ENCODE measurements at regions not wholly inside any gene's neighbourhood (a gene's known extent, or its start where the extent isn't known, plus 50 kb on each side); places are given as distances from the start of the nearest gene placed in this dataset.
A peak's percentile ranks its signal among the peaks of the same experiment; 100 is the strongest.
"Not testable (repeated sequence)": the region's sequence is repeated elsewhere in the genome, so short reads cannot be mapped to it uniquely, and the experiment has no call there.

- no peaks in the 10 kb centered on the region for H3K27me3 ChIP-seq (ENCODE audit: control insufficient read depth, insufficient read depth, low read length)
- H3K79me2 ChIP-seq (ENCODE audit: control insufficient read depth, insufficient read depth, low read length), result no peaks in the 10 kb centered on the region
- no peak overlapping the region for H3K4me2 ChIP-seq (ENCODE audit: extremely low read depth, insufficient read depth, low read length)
- no peak overlapping the region for H3K4me3 ChIP-seq (replicated peaks in 1 of 4; ENCODE audit: control extremely low read depth in 1 of 4, insufficient read depth in 1 of 4, low read depth in 3 of 4, low read length in 4 of 4)
- no peak overlapping the region for H2AFZ ChIP-seq (ENCODE audit: low read length)
- peaks cover 3% of the 10 kb centered on the region for H3K9me3 ChIP-seq (ENCODE audit: control insufficient read depth, insufficient read depth, low read depth, low read length)
- TF ChIP-seq EZH2 (IDR thresholded peaks at IDR 0.05; ENCODE audit: low read length, missing control alignments) (no peak), CTCF (conservative IDR thresholded peaks at IDR 0.05 in 1 of 2, IDR thresholded peaks at IDR 0.05 in 1 of 2; ENCODE audit: low read depth in 1 of 2, low read length in 2 of 2) (no peak)
- no peak overlapping the region for H3K27ac ChIP-seq (ENCODE audit: insufficient read depth, low read length)
- no peak overlapping the region for H3K9ac ChIP-seq (ENCODE audit: insufficient read depth, low read length)
- no peaks in the 10 kb centered on the region for H4K20me1 ChIP-seq (ENCODE audit: control insufficient read depth, extremely low read depth, insufficient read depth, low read length)
- H3K4me1 ChIP-seq (ENCODE audit: control insufficient read depth, extremely low read depth, insufficient read depth, low read length), result no peaks in the 10 kb centered on the region
- H3K36me3 ChIP-seq (ENCODE audit: control insufficient read depth, insufficient read depth, low read length), result no peaks in the 10 kb centered on the region
- no peak for DNase-seq (ENCODE audit: low read depth in 2 of 2)
Measured at GRCh38 chr20:52426856-52427255, 235.3 kb upstream of the ZFP64 start.

DNA sequence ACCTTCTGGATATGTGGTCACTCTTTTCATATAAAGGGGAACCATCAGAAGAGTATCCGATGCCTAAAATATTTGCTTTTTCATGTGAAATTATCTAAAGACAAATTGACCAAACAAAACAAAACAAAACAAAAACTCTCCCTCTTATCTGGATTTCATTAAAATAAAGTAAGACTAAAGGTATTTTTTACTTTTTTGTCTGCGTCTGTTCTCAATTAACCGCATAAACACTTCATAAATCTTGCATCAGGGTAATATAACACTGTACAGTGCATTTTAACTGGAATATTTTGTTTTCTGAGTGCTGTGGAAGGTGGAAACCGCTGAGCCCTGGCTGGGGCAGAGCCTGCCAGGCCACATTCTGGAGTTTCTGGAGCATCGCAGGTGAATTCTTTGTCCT, 234.1 kb upstream of the ZFP64 start:
- Histone ChIP-seq H3K4me2 (ENCODE audit: extremely low read depth, insufficient read depth, low read length) (no peak overlapping the region), H3K9ac (ENCODE audit: insufficient read depth, low read length) (no peak overlapping the region), H2AFZ (ENCODE audit: low read length) (no peak overlapping the region), H3K4me3 (replicated peaks in 1 of 4; ENCODE audit: control extremely low read depth in 1 of 4, insufficient read depth in 1 of 4, low read depth in 3 of 4, low read length in 4 of 4) (no peak overlapping the region), H3K36me3 (ENCODE audit: control insufficient read depth, insufficient read depth, low read length) (no peaks in the 10 kb centered on the region), H3K9me3 (ENCODE audit: control insufficient read depth, insufficient read depth, low read depth, low read length) (peaks cover 3% of the 10 kb centered on the region), H3K79me2 (ENCODE audit: control insufficient read depth, insufficient read depth, low read length) (no peaks in the 10 kb centered on the region), H4K20me1 (ENCODE audit: control insufficient read depth, extremely low read depth, insufficient read depth, low read length) (no peaks in the 10 kb centered on the region), H3K27me3 (ENCODE audit: control insufficient read depth, insufficient read depth, low read length) (no peaks in the 10 kb centered on the region), H3K27ac (ENCODE audit: insufficient read depth, low read length) (no peak overlapping the region), H3K4me1 (ENCODE audit: control insufficient read depth, extremely low read depth, insufficient read depth, low read length) (no peaks in the 10 kb centered on the region)
- DNase-seq (ENCODE audit: low read depth in 2 of 2), result no peak
- TF ChIP-seq CTCF (conservative IDR thresholded peaks at IDR 0.05 in 1 of 2, IDR thresholded peaks at IDR 0.05 in 1 of 2; ENCODE audit: low read depth in 1 of 2, low read length in 2 of 2) (no peak), EZH2 (IDR thresholded peaks at IDR 0.05; ENCODE audit: low read length, missing control alignments) (no peak)

GRCh38 chr20:52425253-52425652, 233.7 kb upstream of the ZFP64 start:
- H3K9ac ChIP-seq (ENCODE audit: insufficient read depth, low read length), result no peak overlapping the region
- no peak overlapping the region for H3K4me2 ChIP-seq (ENCODE audit: extremely low read depth, insufficient read depth, low read length)
- no peak for DNase-seq (ENCODE audit: low read depth in 2 of 2)
- H3K9me3 ChIP-seq (ENCODE audit: control insufficient read depth, insufficient read depth, low read depth, low read length), result peaks cover 3% of the 10 kb centered on the region
- no peaks in the 10 kb centered on the region for H3K79me2 ChIP-seq (ENCODE audit: control insufficient read depth, insufficient read depth, low read length)
- no peak overlapping the region for H3K4me3 ChIP-seq (replicated peaks in 1 of 4; ENCODE audit: control extremely low read depth in 1 of 4, insufficient read depth in 1 of 4, low read depth in 3 of 4, low read length in 4 of 4)
- H3K27me3 ChIP-seq (ENCODE audit: control insufficient read depth, insufficient read depth, low read length), result no peaks in the 10 kb centered on the region
- TF ChIP-seq CTCF (conservative IDR thresholded peaks at IDR 0.05 in 1 of 2, IDR thresholded peaks at IDR 0.05 in 1 of 2; ENCODE audit: low read depth in 1 of 2, low read length in 2 of 2), result no peak
- no peak for TF ChIP-seq EZH2 (IDR thresholded peaks at IDR 0.05; ENCODE audit: low read length, missing control alignments)
- H4K20me1 ChIP-seq (ENCODE audit: control insufficient read depth, extremely low read depth, insufficient read depth, low read length), result no peaks in the 10 kb centered on the region
- no peak overlapping the region for H3K27ac ChIP-seq (ENCODE audit: insufficient read depth, low read length)
- no peaks in the 10 kb centered on the region for H3K4me1 ChIP-seq (ENCODE audit: control insufficient read depth, extremely low read depth, insufficient read depth, low read length)
- no peaks in the 10 kb centered on the region for H3K36me3 ChIP-seq (ENCODE audit: control insufficient read depth, insufficient read depth, low read length)
- no peak overlapping the region for H2AFZ ChIP-seq (ENCODE audit: low read length)

DNA sequence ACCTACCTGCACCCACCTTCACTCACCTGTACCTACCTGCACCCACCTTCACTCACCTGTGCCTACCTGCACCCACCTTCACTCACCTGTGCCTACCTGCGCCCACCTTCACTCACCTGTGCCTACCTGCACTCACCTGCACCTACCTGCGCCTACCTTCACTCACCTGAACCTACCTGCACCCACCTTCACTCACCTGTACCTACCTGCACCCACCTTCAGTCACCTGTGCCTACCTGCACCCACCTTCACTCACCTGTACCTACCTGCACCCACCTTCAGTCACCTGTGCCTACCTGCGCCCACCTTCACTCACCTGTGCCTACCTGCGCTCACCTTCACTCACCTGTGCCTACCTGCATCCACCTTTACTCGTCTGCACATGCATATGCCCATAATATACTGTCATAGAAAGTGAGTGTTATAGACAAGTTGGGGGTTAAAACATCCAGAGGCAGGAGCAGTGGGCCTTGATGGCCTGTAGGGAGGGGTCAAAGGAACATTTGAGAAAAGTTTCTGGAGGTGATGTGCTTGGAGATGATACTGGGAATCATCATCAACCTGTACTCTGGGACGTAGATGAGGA, 232.9 kb upstream of the ZFP64 start:
- H3K4me3 ChIP-seq (replicated peaks in 1 of 4; ENCODE audit: control extremely low read depth in 1 of 4, insufficient read depth in 1 of 4, low read depth in 3 of 4, low read length in 4 of 4); H3K4me2 ChIP-seq (ENCODE audit: extremely low read depth, insufficient read depth, low read length); H3K9ac ChIP-seq (ENCODE audit: insufficient read depth, low read length); H4K20me1 ChIP-seq (ENCODE audit: control insufficient read depth, extremely low read depth, insufficient read depth, low read length); H3K27me3 ChIP-seq (ENCODE audit: control insufficient read depth, insufficient read depth, low read length); H3K36me3 ChIP-seq (ENCODE audit: control insufficient read depth, insufficient read depth, low read length); H3K79me2 ChIP-seq (ENCODE audit: control insufficient read depth, insufficient read depth, low read length); H3K4me1 ChIP-seq (ENCODE audit: control insufficient read depth, extremely low read depth, insufficient read depth, low read length); H3K9me3 ChIP-seq (ENCODE audit: control insufficient read depth, insufficient read depth, low read depth, low read length); H3K27ac ChIP-seq (ENCODE audit: insufficient read depth, low read length); DNase-seq (ENCODE audit: low read depth in 2 of 2); H2AFZ ChIP-seq (ENCODE audit: low read length): not testable (repeated sequence)

DNA sequence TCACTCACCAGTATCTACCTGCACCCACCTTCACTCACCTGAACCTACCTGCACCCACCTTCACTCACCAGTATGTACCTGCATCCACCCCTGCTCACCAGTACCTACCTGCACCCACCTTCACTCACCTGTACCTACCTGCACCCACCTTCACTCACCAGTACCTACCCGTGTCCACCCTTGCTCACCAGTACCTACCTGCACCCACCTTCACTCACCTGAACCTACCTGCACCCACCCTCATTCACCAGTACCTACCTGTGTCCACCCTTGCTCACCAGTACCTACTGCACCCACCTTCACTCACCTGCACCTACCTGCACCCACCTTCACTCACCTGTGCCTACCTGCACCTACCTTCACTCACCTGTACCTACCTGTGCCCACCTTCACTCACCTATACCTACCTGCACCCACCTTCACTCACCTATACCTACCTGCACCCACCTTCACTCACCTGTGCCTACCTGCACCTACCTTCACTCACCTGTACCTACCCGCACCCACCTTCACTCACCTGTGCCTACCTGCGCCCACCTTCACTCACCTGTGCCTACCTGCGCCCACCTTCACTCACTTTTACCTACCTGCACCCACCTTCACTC, 232.1 kb upstream of the ZFP64 start:
- not testable (repeated sequence) for H3K4me3 ChIP-seq (replicated peaks in 1 of 4; ENCODE audit: control extremely low read depth in 1 of 4, insufficient read depth in 1 of 4, low read depth in 3 of 4, low read length in 4 of 4); H4K20me1 ChIP-seq (ENCODE audit: control insufficient read depth, extremely low read depth, insufficient read depth, low read length); H3K27ac ChIP-seq (ENCODE audit: insufficient read depth, low read length); H3K79me2 ChIP-seq (ENCODE audit: control insufficient read depth, insufficient read depth, low read length); H3K4me1 ChIP-seq (ENCODE audit: control insufficient read depth, extremely low read depth, insufficient read depth, low read length); H3K36me3 ChIP-seq (ENCODE audit: control insufficient read depth, insufficient read depth, low read length); H3K27me3 ChIP-seq (ENCODE audit: control insufficient read depth, insufficient read depth, low read length); H3K4me2 ChIP-seq (ENCODE audit: extremely low read depth, insufficient read depth, low read length); H3K9me3 ChIP-seq (ENCODE audit: control insufficient read depth, insufficient read depth, low read depth, low read length); H3K9ac ChIP-seq (ENCODE audit: insufficient read depth, low read length); H2AFZ ChIP-seq (ENCODE audit: low read length)
- DNase-seq (ENCODE audit: low read depth in 2 of 2), result peak in 1 of 2 donors; percentile 11
